Gastrocnemius medialis (tissue), 4 donors: ENCODE measurements at regions not wholly inside any gene's neighbourhood (a gene's known extent, or its start where the extent isn't known, plus 50 kb on each side); places are given as distances from the start of the nearest gene placed in this dataset.

Source experiments
- ATAC-seq, 2 donors: fragments of 150-250 bp; one replicate each; pipeline ENCODE4 v1.9.1; 2016
- DNase-seq, 2 donors: peaks; one replicate each; pipeline ENCODE4 v3.0.0-alpha.2; 2019
- H3K27ac ChIP-seq, 4 donors: fragments of 200-600 bp; sonication (generic); 1 replicate in 1 of 4; 2 replicates in 3 of 4; pipeline ENCODE4 v1.5.1; 2016 to 2018; ENCODE audit warnings: mild to moderate bottlenecking in 2 of 4, moderate library complexity in 1 of 4
- H3K27me3 ChIP-seq, 3 donors: fragments of 200-600 bp; sonication (generic) in 2 of 3; 1 replicate in 1 of 3; 2 replicates in 2 of 3; pipeline versions ENCODE4 v1.5.1 to v1.6.0; 2016 to 2019; ENCODE audit warnings: mild to moderate bottlenecking in 1 of 3, moderate library complexity in 1 of 3
- H3K36me3 ChIP-seq, 2 donors: fragments of 200-600 bp; sonication (generic) in 1 of 2; one replicate each; pipeline ENCODE4 v1.5.1; 2017 to 2018
- H3K4me1 ChIP-seq, 2 donors: fragments of 200-600 bp; sonication (generic) in 1 of 2; one replicate each; pipeline ENCODE4 v1.5.1; 2016 to 2017; ENCODE audit warnings: mild to moderate bottlenecking in 2 of 2
- H3K4me3 ChIP-seq, 4 donors: fragments of 200-600 bp; sonication (generic) in 3 of 4; 1 replicate in 1 of 4; 2 replicates in 3 of 4; pipeline ENCODE4 v1.5.1; 2016 to 2019; ENCODE audit warnings: mild to moderate bottlenecking in 2 of 4
- H3K9me3 ChIP-seq, 3 donors: fragments of 200-600 bp; sonication (generic) in 2 of 3; 1 replicate in 1 of 3; 2 replicates in 2 of 3; pipeline ENCODE4 v1.5.1; 2016 to 2019
- POLR2A ChIP-seq, 2 donors: fragments of 450-650 bp; IDR thresholded peaks; one replicate each; pipeline ENCODE4 v1.6.1; 2017; ENCODE audit warnings: antibody characterized with exemption in 2 of 2, mild to moderate bottlenecking in 2 of 2, moderate library complexity in 2 of 2
- in situ Hi-C, 4 donors: fragments of 200-750 bp; cut with MboI; loops; one replicate each; pipeline versions ENCODE4 v1.15.0 to v1.8.0; 2017; ENCODE audit warnings: low sequenced_read_pairs in 4 of 4
- intact Hi-C: fragments of 100-400 bp; cut with DNase I; formaldehyde crosslinking; loops from one replicate; pipeline ENCODE4 v1.15.1; 2023; ENCODE audit warnings: low total_unique reads
- TF ChIP-seq, protein P1 (sequence below), 5 experiments: fragments of 450-650 bp in 3 of 5; fragments of 200-600 bp in 2 of 5; sonication (generic) in 2 of 5; IDR thresholded peaks in 4 of 5; conservative IDR thresholded peaks in 1 of 5; 1 replicate in 4 of 5; 2 replicates in 1 of 5; pipeline ENCODE4 v1.5.1; 2016 to 2019; ENCODE audit warnings: antibody characterized with exemption in 5 of 5, mild to moderate bottlenecking in 3 of 5, moderate library complexity in 3 of 5

DNA sequence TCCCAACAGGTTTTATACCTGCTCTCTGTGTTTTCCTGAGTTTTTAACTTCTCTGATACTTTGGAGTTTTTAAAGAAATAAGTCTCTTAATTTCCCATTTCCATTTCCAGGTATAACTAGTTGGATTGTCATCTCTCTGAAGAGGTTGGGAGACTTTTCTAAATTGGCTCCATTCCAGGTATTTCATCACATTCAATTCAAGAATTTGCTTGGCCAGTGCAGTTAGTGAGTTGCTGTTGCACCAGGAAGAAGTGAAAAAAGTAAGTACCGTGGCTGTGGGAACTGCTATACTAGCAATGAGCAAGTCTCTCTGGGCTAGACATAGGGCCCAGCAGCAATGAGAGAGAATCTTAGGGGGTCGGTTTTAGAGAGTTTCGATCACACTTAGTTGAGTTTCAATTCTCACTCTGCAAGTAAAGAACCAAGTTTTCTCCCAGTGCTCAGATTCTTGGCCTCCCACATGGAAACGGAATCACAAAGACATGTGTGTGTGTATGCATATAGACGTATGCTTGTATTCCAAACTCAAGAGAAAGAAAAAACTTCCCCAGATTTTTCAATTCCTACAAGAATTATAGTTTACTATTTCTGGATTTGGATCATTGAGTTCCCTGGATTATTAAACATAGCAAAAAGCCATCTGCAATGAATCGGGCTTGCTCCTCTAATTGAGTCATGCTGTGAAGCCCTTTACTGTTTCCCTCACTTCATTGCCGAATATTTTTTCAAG is 894.4 kb downstream of the BCL11A start:
- Histone ChIP-seq H3K4me3 (no peak overlapping the region), H3K9me3 (no peaks in the 10 kb centered on the region), H3K4me1 (peaks cover 0 to 3% of the 10 kb centered on the region in 2 donors), H3K27me3 (no peaks in the 10 kb centered on the region), H3K27ac (no peak overlapping the region), H3K36me3 (no peaks in the 10 kb centered on the region)
- no peak for DNase-seq
- in situ Hi-C loops (no loop called here), intact Hi-C loops (no loop called here)
- ATAC-seq, result no peak
- no peak for TF ChIP-seq POLR2A (IDR thresholded peaks at IDR 0.05)
- TF ChIP-seq, protein P1, sequence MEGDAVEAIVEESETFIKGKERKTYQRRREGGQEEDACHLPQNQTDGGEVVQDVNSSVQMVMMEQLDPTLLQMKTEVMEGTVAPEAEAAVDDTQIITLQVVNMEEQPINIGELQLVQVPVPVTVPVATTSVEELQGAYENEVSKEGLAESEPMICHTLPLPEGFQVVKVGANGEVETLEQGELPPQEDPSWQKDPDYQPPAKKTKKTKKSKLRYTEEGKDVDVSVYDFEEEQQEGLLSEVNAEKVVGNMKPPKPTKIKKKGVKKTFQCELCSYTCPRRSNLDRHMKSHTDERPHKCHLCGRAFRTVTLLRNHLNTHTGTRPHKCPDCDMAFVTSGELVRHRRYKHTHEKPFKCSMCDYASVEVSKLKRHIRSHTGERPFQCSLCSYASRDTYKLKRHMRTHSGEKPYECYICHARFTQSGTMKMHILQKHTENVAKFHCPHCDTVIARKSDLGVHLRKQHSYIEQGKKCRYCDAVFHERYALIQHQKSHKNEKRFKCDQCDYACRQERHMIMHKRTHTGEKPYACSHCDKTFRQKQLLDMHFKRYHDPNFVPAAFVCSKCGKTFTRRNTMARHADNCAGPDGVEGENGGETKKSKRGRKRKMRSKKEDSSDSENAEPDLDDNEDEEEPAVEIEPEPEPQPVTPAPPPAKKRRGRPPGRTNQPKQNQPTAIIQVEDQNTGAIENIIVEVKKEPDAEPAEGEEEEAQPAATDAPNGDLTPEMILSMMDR (IDR thresholded peaks at IDR 0.05 in 4 of 5, conservative IDR thresholded peaks at IDR 0.05 in 1 of 5), result no peak

DNA sequence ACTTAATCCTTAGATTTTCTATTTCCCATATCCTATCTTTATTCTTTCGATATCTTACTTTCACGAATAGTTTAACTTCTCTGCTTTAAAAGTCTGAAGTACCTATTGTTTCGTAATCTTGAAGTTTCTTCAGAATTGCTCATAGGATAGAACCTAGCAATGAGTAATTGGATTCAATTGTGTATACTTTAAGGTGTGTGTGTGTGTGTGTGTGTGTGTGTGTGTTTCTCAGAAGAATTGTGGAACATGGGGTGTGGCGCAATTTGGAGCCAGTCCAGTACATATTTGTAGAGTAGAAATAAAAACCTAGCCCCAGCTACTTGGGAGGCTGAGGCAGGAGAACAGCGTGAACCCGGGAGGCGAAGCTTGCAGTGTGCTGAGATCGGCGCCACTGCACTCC is 897.6 kb downstream of the BCL11A start:
- intact Hi-C loops (no loop called here), in situ Hi-C loops (no loop called here)
- Histone ChIP-seq H3K9me3 (no peaks in the 10 kb centered on the region), H3K4me3 (no peak overlapping the region), H3K36me3 (no peaks in the 10 kb centered on the region), H3K4me1 (no peaks in the 10 kb centered on the region), H3K27ac (no peak overlapping the region), H3K27me3 (no peaks in the 10 kb centered on the region)
- no peak for TF ChIP-seq POLR2A (IDR thresholded peaks at IDR 0.05)
- TF ChIP-seq, protein P1 (IDR thresholded peaks at IDR 0.05 in 4 of 5, conservative IDR thresholded peaks at IDR 0.05 in 1 of 5), result no peak
- no peak for DNase-seq
- ATAC-seq, result no peak

DNA sequence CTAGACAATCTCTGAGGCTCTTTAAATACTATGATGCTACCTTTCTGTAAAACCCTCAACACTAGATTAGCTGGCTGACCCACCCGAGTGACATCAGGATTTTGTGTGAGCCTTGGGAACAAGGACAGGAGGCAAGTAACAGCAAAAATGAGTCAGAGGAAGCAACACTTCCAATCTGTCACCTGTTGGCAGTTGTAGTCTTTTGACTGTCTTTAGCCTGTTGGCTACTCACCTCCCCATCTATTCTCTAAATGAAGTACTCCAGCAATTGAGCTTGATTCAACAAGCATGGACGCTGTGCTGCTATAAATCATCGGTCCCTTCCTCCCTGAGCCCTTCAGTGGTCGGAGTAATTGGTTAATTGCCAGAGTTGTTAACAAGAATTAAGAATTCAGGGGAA is 898.7 kb downstream of the BCL11A start:
- Histone ChIP-seq H3K4me3 (no peak overlapping the region), H3K27ac (no peak overlapping the region), H3K36me3 (no peaks in the 10 kb centered on the region), H3K9me3 (no peaks in the 10 kb centered on the region), H3K4me1 (no peaks in the 10 kb centered on the region), H3K27me3 (no peaks in the 10 kb centered on the region)
- intact Hi-C loops, result no loop called here
- in situ Hi-C loops, result no loop called here
- DNase-seq, result no peak
- no peak for ATAC-seq
- TF ChIP-seq POLR2A (IDR thresholded peaks at IDR 0.05), result no peak
- TF ChIP-seq, protein P1 (IDR thresholded peaks at IDR 0.05 in 4 of 5, conservative IDR thresholded peaks at IDR 0.05 in 1 of 5), result no peak

DNA sequence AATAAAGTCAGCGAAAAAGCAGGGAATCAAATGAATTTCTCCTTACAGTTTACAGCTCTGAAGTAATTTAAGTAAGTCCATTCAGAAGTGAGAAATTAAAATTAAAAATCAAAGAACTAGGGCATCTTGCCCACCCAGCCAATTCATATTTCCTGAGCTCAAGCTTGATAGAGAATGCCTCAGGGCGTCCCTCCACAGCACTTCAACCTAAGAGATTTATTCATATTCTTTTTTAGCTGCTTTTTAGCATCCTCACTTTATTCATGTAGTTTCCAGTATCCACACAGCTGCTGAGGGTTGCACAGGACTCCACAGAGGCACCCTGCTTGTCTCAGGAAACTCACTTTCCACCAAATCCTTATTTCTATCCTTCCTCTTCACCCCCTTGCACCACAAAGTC is 900.3 kb downstream of the BCL11A start:
- no peak overlapping the region for H3K4me3 ChIP-seq
- no peaks in the 10 kb centered on the region for H3K9me3 ChIP-seq
- no peaks in the 10 kb centered on the region for H3K4me1 ChIP-seq
- H3K27me3 ChIP-seq, result no peaks in the 10 kb centered on the region
- in situ Hi-C loops, result no loop called here
- intact Hi-C loops, result no loop called here
- ATAC-seq, result no peak
- TF ChIP-seq POLR2A (IDR thresholded peaks at IDR 0.05), result no peak
- TF ChIP-seq, protein P1 (IDR thresholded peaks at IDR 0.05 in 4 of 5, conservative IDR thresholded peaks at IDR 0.05 in 1 of 5), result no peak
- H3K36me3 ChIP-seq, result no peaks in the 10 kb centered on the region
- no peak overlapping the region for H3K27ac ChIP-seq
- no peak for DNase-seq

DNA sequence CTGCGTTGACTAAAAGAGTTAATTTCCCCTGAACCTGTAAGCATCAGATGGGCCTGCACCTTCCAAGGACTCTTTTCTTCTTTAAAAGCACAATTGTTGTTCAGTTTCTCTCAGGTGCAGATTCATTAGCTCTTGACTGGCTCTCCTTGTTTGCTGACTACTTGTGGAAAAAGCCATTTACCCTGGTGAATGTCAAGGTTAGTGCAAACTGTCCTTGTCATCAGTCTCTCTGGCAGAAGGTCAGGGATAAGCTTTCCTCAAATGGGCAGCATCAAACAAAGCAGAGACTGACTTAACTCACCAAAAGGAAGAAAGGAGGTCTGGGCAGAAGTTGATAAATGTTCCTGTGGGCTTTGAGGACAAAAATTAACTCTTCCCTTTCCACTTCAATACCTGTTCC is 922.7 kb downstream of the BCL11A start:
- H3K27me3 ChIP-seq, result no peaks in the 10 kb centered on the region

More for the DNA sequence above, 922.7 kb downstream of the BCL11A start:
- intact Hi-C loops, result no loop called here
- H3K36me3 ChIP-seq, result no peaks in the 10 kb centered on the region
- no peak overlapping the region for H3K27ac ChIP-seq
- H3K9me3 ChIP-seq, result no peaks in the 10 kb centered on the region
- in situ Hi-C loops, result no loop called here
- ATAC-seq, result no peak
- no peak overlapping the region for H3K4me3 ChIP-seq
- peaks cover 5 to 8% of the 10 kb centered on the region in 2 donors for H3K4me1 ChIP-seq
- no peak for DNase-seq
- no peak for TF ChIP-seq POLR2A (IDR thresholded peaks at IDR 0.05)
- TF ChIP-seq, protein P1 (IDR thresholded peaks at IDR 0.05 in 4 of 5, conservative IDR thresholded peaks at IDR 0.05 in 1 of 5), result no peak
